Mesendoderm (in vitro differentiated cells): ENCODE measurements at regions not wholly inside any gene's neighbourhood (a gene's known extent, or its start where the extent isn't known, plus 50 kb on each side); places are given as distances from the start of the nearest gene placed in this dataset.

Source experiments
- DNase-seq: peaks from one replicate; pipeline ENCODE4 v3.0.0; 2013
- H2AK5ac ChIP-seq: 2 replicates; pipeline ENCODE4 v1.6.1; 2013; ENCODE audit warnings: low read length, inconsistent platforms
- H2BK120ac ChIP-seq: 2 replicates; pipeline ENCODE4 v1.6.1; 2013; ENCODE audit warnings: low read depth, mild to moderate bottlenecking, low read length, moderate library complexity, mixed read lengths
- H2BK15ac ChIP-seq: replicated peaks from 2 replicates; pipeline ENCODE4 v1.6.1; 2013; ENCODE audit warnings: low read depth, mild to moderate bottlenecking, moderate library complexity
- H2BK5ac ChIP-seq: 2 replicates; pipeline ENCODE4 v1.6.1; 2013; ENCODE audit warnings: low read length, inconsistent platforms
- H3K18ac ChIP-seq: 2 replicates; pipeline ENCODE4 v1.6.1; 2013; ENCODE audit warnings: mild to moderate bottlenecking, low read length, mixed read lengths
- H3K23ac ChIP-seq: one replicate; pipeline ENCODE4 v1.6.1; 2013; ENCODE audit warnings: low read length
- H3K27ac ChIP-seq: 2 replicates; pipeline ENCODE4 v1.5.1; 2013; ENCODE audit warnings: low read depth, mild to moderate bottlenecking, inconsistent platforms, low read length, moderate library complexity
- H3K27me3 ChIP-seq: 2 replicates; pipeline ENCODE4 v1.6.1; 2013; ENCODE audit warnings: low read length, control low read depth, mild to moderate bottlenecking, inconsistent platforms; ENCODE audit not compliant: insufficient read depth, poor library complexity
- H3K36me3 ChIP-seq: 2 replicates; pipeline ENCODE4 v1.6.1; 2013; ENCODE audit warnings: low read length, inconsistent platforms; ENCODE audit not compliant: control insufficient read depth, insufficient read depth
- H3K4ac ChIP-seq: one replicate; pipeline ENCODE4 v1.6.1; 2013; ENCODE audit warnings: low read depth, mild to moderate bottlenecking, low read length, moderate library complexity
- H3K4me1 ChIP-seq: 2 replicates; pipeline ENCODE4 v1.6.1; 2013; ENCODE audit warnings: low read depth, low read length, inconsistent platforms; ENCODE audit not compliant: control insufficient read depth
- H3K4me2 ChIP-seq: 2 replicates; pipeline ENCODE4 v1.6.1; 2013; ENCODE audit warnings: low read length
- H3K4me3 ChIP-seq: 2 replicates; pipeline ENCODE4 v1.5.1; 2013; ENCODE audit warnings: mild to moderate bottlenecking, low read length
- H3K56ac ChIP-seq: one replicate; pipeline ENCODE4 v1.6.1; 2013; ENCODE audit warnings: low read length
- H3K79me1 ChIP-seq: 2 replicates; pipeline ENCODE4 v1.6.1; 2013; ENCODE audit warnings: low read length, inconsistent platforms
- H3K79me2 ChIP-seq: 2 replicates; pipeline ENCODE4 v1.6.1; 2013; ENCODE audit warnings: mild to moderate bottlenecking, low read length; ENCODE audit not compliant: control insufficient read depth, insufficient read depth
- H3K9ac ChIP-seq: 2 replicates; pipeline ENCODE4 v1.6.1; 2013; ENCODE audit warnings: low read length, inconsistent platforms
- H4K5ac ChIP-seq: one replicate; pipeline ENCODE4 v1.6.1; 2013; ENCODE audit warnings: low read length
- H4K8ac ChIP-seq: one replicate; pipeline ENCODE4 v1.6.1; 2013; ENCODE audit warnings: low read depth, mild to moderate bottlenecking, control low read depth, low read length, moderate library complexity
- WGBS: extraction: QIAGEN DNeasy Blood & Tissue Kit; methylation state at CpG from one replicate; pipeline ENCODE4 v1.1.7; 2013; ENCODE audit warnings: low lambda C conversion rate, missing lambda C conversion rate; ENCODE audit not compliant: insufficient coverage; ENCODE audit errors: extremely low coverage; 5-methylcytosine and 5-hydroxymethylcytosine counted together

- Histone ChIP-seq H3K18ac (no peak overlapping the region), H3K9ac (no peak overlapping the region), H3K4me3 (no peak overlapping the region), H3K23ac (no peak overlapping the region), H3K4me2 (no peak overlapping the region), H3K27me3 (no peaks in the 10 kb centered on the region), H2BK120ac (no peak overlapping the region), H4K5ac (no peak overlapping the region), H3K36me3 (no peaks in the 10 kb centered on the region), H3K4me1 (no peaks in the 10 kb centered on the region), H3K27ac (no peak overlapping the region), H3K56ac (no peak overlapping the region), H3K79me2 (no peaks in the 10 kb centered on the region), H3K4ac (no peak overlapping the region), H2AK5ac (no peak overlapping the region), H2BK5ac (no peak overlapping the region), H4K8ac (no peak overlapping the region), H3K79me1 (no peaks in the 10 kb centered on the region), H2BK15ac (no peak overlapping the region)
- no peak for DNase-seq
- WGBS = 100% methylated on average over 1 of the region's 5 CpGs
Observed at GRCh38 chr13:36750046-36750445, 69.0 kb upstream of the RFXAP start.

- no peak for DNase-seq
- H3K27me3 ChIP-seq = no peaks in the 10 kb centered on the region
- H2BK5ac ChIP-seq = no peak overlapping the region
- no peak overlapping the region for H2BK120ac ChIP-seq
- no peak overlapping the region for H4K8ac ChIP-seq
- no peaks in the 10 kb centered on the region for H3K4me1 ChIP-seq
- no peak overlapping the region for H3K4me3 ChIP-seq
- H3K36me3 ChIP-seq = no peaks in the 10 kb centered on the region
- no peak overlapping the region for H3K18ac ChIP-seq
- no peaks in the 10 kb centered on the region for H3K79me1 ChIP-seq
- H3K27ac ChIP-seq = no peak overlapping the region
- no peak overlapping the region for H3K4me2 ChIP-seq
- no peaks in the 10 kb centered on the region for H3K79me2 ChIP-seq
- no peak overlapping the region for H4K5ac ChIP-seq
- H3K56ac ChIP-seq = no peak overlapping the region
- no peak overlapping the region for H2BK15ac ChIP-seq
- WGBS = no CpG with 5 or more reads among the region's 3 CpGs
- H2AK5ac ChIP-seq = no peak overlapping the region
- H3K4ac ChIP-seq = no peak overlapping the region
- no peak overlapping the region for H3K23ac ChIP-seq
- no peak overlapping the region for H3K9ac ChIP-seq
Observed at GRCh38 chr13:36750461-36750860, 68.6 kb upstream of the RFXAP start.

DNA sequence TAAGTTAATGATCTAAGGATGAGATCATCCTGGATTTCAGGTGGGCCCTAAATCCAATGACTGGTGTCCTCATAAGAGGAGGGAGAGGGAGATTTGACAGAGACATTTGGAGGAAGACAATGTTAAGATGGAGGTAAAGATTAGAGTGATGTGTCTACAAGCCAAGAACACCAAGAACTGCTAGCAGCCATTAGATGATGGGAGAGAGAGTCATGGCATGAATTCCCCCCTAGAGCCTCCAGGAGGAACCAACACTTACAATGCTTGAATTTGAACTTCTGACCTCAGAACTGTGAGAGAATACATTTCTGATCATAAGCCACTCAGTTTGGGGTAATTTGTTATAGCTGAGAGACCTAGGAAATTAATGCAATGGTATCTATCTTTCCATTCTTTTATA, 68.1 kb upstream of the RFXAP start:
- H3K4me3 ChIP-seq = no peak overlapping the region
- H3K36me3 ChIP-seq = no peaks in the 10 kb centered on the region
- no peak overlapping the region for H2BK120ac ChIP-seq
- H2BK5ac ChIP-seq = no peak overlapping the region
- no peak overlapping the region for H3K9ac ChIP-seq
- DNase-seq = no peak
- H3K4ac ChIP-seq = no peak overlapping the region
- H2AK5ac ChIP-seq = no peak overlapping the region
- H3K79me2 ChIP-seq = no peaks in the 10 kb centered on the region
- H3K79me1 ChIP-seq = no peaks in the 10 kb centered on the region
- H3K23ac ChIP-seq = no peak overlapping the region
- H4K5ac ChIP-seq = no peak overlapping the region
- H3K4me1 ChIP-seq = no peaks in the 10 kb centered on the region
- H3K27ac ChIP-seq = no peak overlapping the region
- H4K8ac ChIP-seq = no peak overlapping the region
- no peak overlapping the region for H2BK15ac ChIP-seq
- H3K56ac ChIP-seq = no peak overlapping the region
- H3K27me3 ChIP-seq = no peaks in the 10 kb centered on the region
- no peak overlapping the region for H3K18ac ChIP-seq
- no peak overlapping the region for H3K4me2 ChIP-seq

DNA sequence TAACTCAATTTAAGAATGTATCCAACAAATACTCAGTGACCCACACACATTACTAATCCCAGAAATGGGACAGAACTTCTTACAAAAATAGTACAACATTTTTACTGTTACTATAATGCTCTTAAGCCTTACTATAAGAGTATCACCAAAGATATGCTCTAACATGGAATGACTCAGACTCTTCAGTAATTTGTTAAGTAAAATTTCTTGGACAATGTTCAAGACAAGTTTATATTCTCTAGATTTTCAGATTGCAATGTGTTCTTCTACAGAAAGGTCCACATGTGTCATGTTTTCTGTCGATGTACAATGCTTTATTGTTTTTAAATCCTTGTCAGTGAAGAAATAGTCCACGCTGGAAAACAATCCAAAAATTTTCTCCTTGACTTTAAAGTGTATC, 66.3 kb upstream of the RFXAP start:
- no peak overlapping the region for H2BK120ac ChIP-seq
- H4K5ac ChIP-seq = no peak overlapping the region
- no peak overlapping the region for H3K4me3 ChIP-seq
- no peak overlapping the region for H3K9ac ChIP-seq
- no peaks in the 10 kb centered on the region for H3K36me3 ChIP-seq
- DNase-seq = no peak
- no peaks in the 10 kb centered on the region for H3K4me1 ChIP-seq
- H2BK5ac ChIP-seq = no peak overlapping the region
- H3K4me2 ChIP-seq = no peak overlapping the region
- no peaks in the 10 kb centered on the region for H3K27me3 ChIP-seq
- no peak overlapping the region for H2AK5ac ChIP-seq
- H3K79me1 ChIP-seq = no peaks in the 10 kb centered on the region
- no peak overlapping the region for H4K8ac ChIP-seq
- no peak overlapping the region for H3K4ac ChIP-seq
- WGBS = no CpG with 5 or more reads among the region's 2 CpGs
- H3K23ac ChIP-seq = no peak overlapping the region
- H3K18ac ChIP-seq = no peak overlapping the region
- H3K27ac ChIP-seq = no peak overlapping the region
- no peak overlapping the region for H2BK15ac ChIP-seq
- H3K79me2 ChIP-seq = no peaks in the 10 kb centered on the region
- H3K56ac ChIP-seq = no peak overlapping the region

DNA sequence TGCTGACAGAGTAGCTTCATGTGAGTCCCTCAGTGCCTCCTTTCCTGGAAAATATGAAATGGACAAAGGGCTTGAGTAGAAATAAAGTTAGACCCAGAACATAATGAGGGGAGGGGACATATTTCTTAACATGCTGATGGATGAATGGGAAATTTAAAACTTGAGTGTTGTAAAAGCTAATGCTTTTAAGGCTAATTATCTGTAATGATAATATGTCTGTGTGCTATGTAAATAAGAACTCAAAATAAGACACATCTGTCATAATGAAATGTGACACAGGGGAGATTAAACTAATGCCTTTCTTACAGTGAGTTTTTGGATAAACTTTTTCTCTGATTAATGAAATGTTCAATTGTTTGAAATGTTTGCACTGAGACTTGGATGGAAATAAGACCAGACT, 65.8 kb upstream of the RFXAP start:
- Histone ChIP-seq H3K56ac (no peak overlapping the region), H3K36me3 (no peaks in the 10 kb centered on the region), H3K4me1 (no peaks in the 10 kb centered on the region), H3K4ac (no peak overlapping the region), H3K9ac (no peak overlapping the region), H4K5ac (no peak overlapping the region), H2BK120ac (no peak overlapping the region), H2BK15ac (no peak overlapping the region), H3K23ac (no peak overlapping the region), H3K79me1 (no peaks in the 10 kb centered on the region), H3K27me3 (no peaks in the 10 kb centered on the region), H3K79me2 (no peaks in the 10 kb centered on the region), H3K18ac (no peak overlapping the region), H4K8ac (no peak overlapping the region), H2BK5ac (no peak overlapping the region), H3K4me3 (no peak overlapping the region), H3K27ac (no peak overlapping the region), H3K4me2 (no peak overlapping the region), H2AK5ac (no peak overlapping the region)
- DNase-seq = no peak

DNA sequence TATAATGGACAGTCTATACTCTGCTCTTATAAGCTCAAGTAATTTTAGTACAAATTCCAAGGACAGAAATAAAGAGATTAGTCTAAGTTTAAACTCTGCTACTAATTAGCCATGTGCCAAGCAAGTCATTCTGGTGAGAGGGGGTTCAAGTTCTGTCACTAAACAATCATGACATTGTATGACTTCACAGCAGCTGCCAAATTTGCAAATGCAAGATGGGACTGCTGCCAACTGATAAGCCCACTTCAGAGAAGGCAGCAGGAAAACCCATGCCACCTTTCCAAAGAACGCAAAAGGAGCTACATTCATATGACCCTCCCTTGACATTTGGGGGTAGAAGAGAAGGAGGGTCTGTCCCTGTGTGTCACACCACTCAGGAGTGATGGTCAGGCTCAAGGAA, 60.7 kb upstream of the RFXAP start:
- Histone ChIP-seq H3K27me3 (no peaks in the 10 kb centered on the region), H3K23ac (no peak overlapping the region), H4K5ac (no peak overlapping the region), H3K4me3 (no peak overlapping the region), H2BK15ac (no peak overlapping the region), H4K8ac (no peak overlapping the region), H2BK120ac (no peak overlapping the region), H3K4me2 (no peak overlapping the region), H3K4ac (no peak overlapping the region), H3K79me1 (no peaks in the 10 kb centered on the region), H3K4me1 (peaks cover 3% of the 10 kb centered on the region), H2BK5ac (no peak overlapping the region), H3K56ac (no peak overlapping the region), H3K9ac (no peak overlapping the region), H3K27ac (no peak overlapping the region), H2AK5ac (no peak overlapping the region), H3K18ac (no peak overlapping the region), H3K79me2 (no peaks in the 10 kb centered on the region), H3K36me3 (no peaks in the 10 kb centered on the region)
- WGBS = no CpG with 5 or more reads among the region's 1 CpG
- peak; percentile 25 for DNase-seq
